K562 (cell line): ENCODE measurements at regions not wholly inside any gene's neighbourhood (a gene's known extent, or its start where the extent isn't known, plus 50 kb on each side); places are given as distances from the start of the nearest gene placed in this dataset.

Experiments
- ATAC-seq: fragments of 200-7000 bp; cut with Tn5 transposase; 3 replicates; pipeline ENCODE4 v1.9.1; 2020; ENCODE audit warnings: moderate library complexity
- BruUV-seq: library from RNA; stranded (reverse); fragments of 400-500 nt; replicated peaks from 2 replicates; lab custom pipeline; 2021; lab: Mats Ljungman, UMichigan
- CTCF ChIA-PET: fragments of 300-600 bp; formaldehyde crosslinking; extraction: SDS; loops from one replicate; lab custom pipeline; 2021; ENCODE audit warnings: low intra/inter-chr PET ratio; lab: Yijun Ruan, JAX
- POLR2A ChIA-PET: fragments of 300-600, 350-650 bp; sonication (Branson Sonifier 250); formaldehyde crosslinking; extraction: SDS; loops from one replicate; lab custom pipeline; 2021; ENCODE audit warnings: antibody characterized with exemption, inconsistent platforms; lab: Yijun Ruan, JAX
- DNase-seq, 4 experiments: peaks; one replicate each; pipeline versions ENCODE4 v3.0.0 to v3.0.0-alpha.2; 2011 to 2018; ENCODE audit warnings: low spot score in 3 of 4, mixed read lengths in 3 of 4; ENCODE audit errors: extremely low read depth in 1 of 4
- FAIRE-seq: peaks from 2 replicates; lab custom pipeline; 2011; peaks lifted over from hg19 to GRCh38; lab: Jason Lieb, UNC
- H2AFZ ChIP-seq: 2 replicates; pipeline ENCODE4 v1.6.0; 2011; ENCODE audit warnings: low read depth, low read length, control low read depth, inconsistent platforms
- H3K27ac ChIP-seq: fragments of 200-600 bp; 3 replicates; pipeline ENCODE4 v1.8.0; 2011; ENCODE audit warnings: low read depth, mild to moderate bottlenecking, control low read depth, inconsistent platforms, low read length, moderate library complexity, mixed read lengths; ENCODE audit errors: extremely low read depth
- H3K27me3 ChIP-seq, 2 experiments: fragments of 300-600 bp in 1 of 2; 2 replicates in 1 of 2; 3 replicates in 1 of 2; pipeline versions ENCODE4 v1.6.0 to v1.8.0; 2011; ENCODE audit warnings: inconsistent platforms in 2 of 2, low read length in 2 of 2, mild to moderate bottlenecking in 1 of 2, mixed read lengths in 1 of 2, moderate library complexity in 1 of 2; ENCODE audit not compliant: control insufficient read depth in 2 of 2, insufficient read depth in 2 of 2
- H3K36me3 ChIP-seq: fragments of 300-600 bp; 3 replicates; pipeline ENCODE4 v1.8.0; 2011; ENCODE audit warnings: mild to moderate bottlenecking, low read length, inconsistent platforms; ENCODE audit not compliant: control insufficient read depth, insufficient read depth
- H3K4me1 ChIP-seq, 2 experiments: fragments of 200-600 bp in 1 of 2; replicated peaks in 1 of 2; 2 replicates in 1 of 2; 3 replicates in 1 of 2; pipeline versions ENCODE4 v1.5.1 to v1.8.0; 2011; ENCODE audit warnings: inconsistent platforms in 2 of 2, low read length in 2 of 2, mild to moderate bottlenecking in 1 of 2, mixed read lengths in 1 of 2, moderate library complexity in 1 of 2; ENCODE audit not compliant: control insufficient read depth in 2 of 2, insufficient read depth in 2 of 2
- H3K4me2 ChIP-seq: 2 replicates; pipeline ENCODE4 v1.6.1; 2011; ENCODE audit warnings: low read length, control low read depth, inconsistent platforms, mixed read lengths; ENCODE audit not compliant: insufficient read depth
- H3K4me3 ChIP-seq: fragments of 200-600 bp; sonication (generic), shearing (Covaris generic); 2 replicates; pipeline ENCODE4 v1.5.1; 2016; ENCODE audit warnings: control low read depth, inconsistent platforms
- H3K79me2 ChIP-seq: fragments of 200-600 bp; 3 replicates; pipeline ENCODE4 v1.8.0; 2011; ENCODE audit warnings: low read length, inconsistent platforms; ENCODE audit not compliant: control insufficient read depth, insufficient read depth
- H3K9ac ChIP-seq, 2 experiments: 2 replicates each; pipeline versions ENCODE4 v1.6.0 to v1.6.1; 2011; ENCODE audit warnings: low read depth in 2 of 2, low read length in 2 of 2, control low read depth in 1 of 2, inconsistent platforms in 1 of 2, mild to moderate bottlenecking in 1 of 2, mixed read lengths in 1 of 2; ENCODE audit not compliant: insufficient read depth in 1 of 2
- H3K9me1 ChIP-seq: one replicate; pipeline ENCODE4 v1.6.0; 2011; ENCODE audit warnings: inconsistent platforms, mild to moderate bottlenecking, low read length, moderate library complexity; ENCODE audit not compliant: control insufficient read depth, insufficient read depth
- H3K9me3 ChIP-seq: replicated peaks from 2 replicates; pipeline ENCODE4 v1.5.1; 2011; ENCODE audit warnings: low read depth, low read length, inconsistent platforms; ENCODE audit not compliant: control insufficient read depth, insufficient read depth
- H4K20me1 ChIP-seq: replicated peaks from 2 replicates; pipeline ENCODE4 v1.6.1; 2011; ENCODE audit warnings: low read length, inconsistent platforms, mixed read lengths; ENCODE audit not compliant: control insufficient read depth, insufficient read depth
- ARHGAP35 ChIP-seq: fragments of 450-650 bp; IDR thresholded peaks from 2 replicates; pipeline ENCODE4 v1.6.1; 2018; ENCODE audit not compliant: partially characterized antibody
- CBX3 ChIP-seq, 2 experiments: IDR thresholded peaks; 1 replicate in 1 of 2; 2 replicates in 1 of 2; pipeline ENCODE4 v1.6.1; 2012; ENCODE audit warnings: inconsistent platforms in 2 of 2, low read length in 2 of 2, borderline replicate concordance in 1 of 2, control low read depth in 1 of 2
- KDM2B ChIP-seq: fragments of 250-450 bp; sonication (Bioruptor Pico); IDR thresholded peaks from 2 replicates; pipeline ENCODE4 v1.8.0; 2021; ENCODE audit warnings: mild to moderate bottlenecking, moderate library complexity
- NONO ChIP-seq, 2 experiments: fragments of 200-400 bp in 1 of 2; fragments of 450-650 bp in 1 of 2; formaldehyde crosslinking in 1 of 2; IDR thresholded peaks; 2 replicates each; pipeline ENCODE4 v1.6.1; 2017; ENCODE audit warnings: low read depth in 2 of 2, mild to moderate bottlenecking in 2 of 2, moderate library complexity in 2 of 2, low read length in 1 of 2
- POLR3G ChIP-seq: IDR thresholded peaks from 2 replicates; pipeline ENCODE4 v1.6.1; 2011; ENCODE audit not compliant: insufficient read length, insufficient replicate concordance; ENCODE audit errors: extremely low read depth
- RBM22 ChIP-seq: fragments of 200-400 bp; formaldehyde crosslinking; IDR thresholded peaks from 2 replicates; pipeline ENCODE4 v1.6.1; 2018; ENCODE audit warnings: low read length, low read depth; ENCODE audit not compliant: poor library complexity, severe bottlenecking
- TEAD1 ChIP-seq, 2 experiments: fragments of 450-650 bp in 1 of 2; sonication (generic) in 1 of 2; formaldehyde crosslinking; IDR thresholded peaks; 2 replicates each; pipeline versions ENCODE4 v1.4.0 to v1.8.0; 2020 to 2022; ENCODE audit warnings: mild to moderate bottlenecking in 2 of 2, missing genetic modification reagents in 1 of 2
- ZFPM2 ChIP-seq: fragments of 250-450 bp; sonication (Bioruptor Pico); IDR thresholded peaks from 2 replicates; pipeline ENCODE4 v1.5.1; 2022; ENCODE audit warnings: mild to moderate bottlenecking
- ZKSCAN3 ChIP-seq: fragments of 250-450 bp; sonication (Bioruptor Pico); IDR thresholded peaks from 2 replicates; pipeline ENCODE4 v1.4.0; 2020
- WGBS: fragments of 100-300 bp; shearing (Covaris generic); methylation state at CpG from one replicate; pipeline ENCODE4 v1.1.6; 2016; ENCODE audit warnings: low coverage, mixed read lengths; ENCODE audit not compliant: insufficient coverage; ENCODE audit errors: missing lambda C conversion rate; 5-methylcytosine and 5-hydroxymethylcytosine counted together
- in situ Hi-C: fragments of 300-500 bp; cut with MboI; formaldehyde crosslinking; loops from 4 replicates; pipeline ENCODE4 v1.15.0; 2018; ENCODE audit warnings: inconsistent platforms, mixed read lengths
- intact Hi-C: fragments of 100-400 bp; cut with micrococcal nuclease; formaldehyde crosslinking; loops from 2 replicates; pipeline ENCODE4 v1.14.2; 2022
- TF ChIP-seq, protein P1 (sequence below): IDR thresholded peaks from 2 replicates; pipeline ENCODE4 v1.6.1; 2011; ENCODE audit warnings: borderline replicate concordance, low read depth, mild to moderate bottlenecking, moderate library complexity, low read length; ENCODE audit not compliant: insufficient read depth, poor library complexity, severe bottlenecking
- TF ChIP-seq, protein P2 (sequence below): fragments of 250-450 bp; sonication (Bioruptor Pico); IDR thresholded peaks from 2 replicates; pipeline ENCODE4 v1.4.0; 2020

DNA sequence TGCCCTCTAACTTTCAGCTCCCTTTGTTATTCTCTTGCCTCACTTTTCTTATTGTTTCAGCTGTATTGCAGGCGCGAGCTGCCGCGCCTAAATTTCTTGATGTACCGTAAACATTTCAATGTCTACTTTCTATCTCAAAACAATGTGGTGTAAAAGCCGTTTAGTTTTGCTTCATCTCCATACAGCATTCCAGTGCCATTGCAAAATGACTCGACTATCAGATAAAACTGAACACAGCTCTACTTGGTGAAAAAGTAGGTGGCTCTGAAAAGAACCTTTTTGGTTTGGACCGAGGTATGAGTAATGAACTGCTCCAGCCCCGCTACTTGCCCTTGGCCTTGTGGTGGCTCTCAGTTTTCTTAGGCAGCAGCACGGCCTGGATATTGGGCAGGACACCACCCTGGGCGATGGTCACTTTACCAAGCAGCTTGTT, 74.6 kb downstream of the OR2B2 start (continued):
- TF ChIP-seq, protein P1, sequence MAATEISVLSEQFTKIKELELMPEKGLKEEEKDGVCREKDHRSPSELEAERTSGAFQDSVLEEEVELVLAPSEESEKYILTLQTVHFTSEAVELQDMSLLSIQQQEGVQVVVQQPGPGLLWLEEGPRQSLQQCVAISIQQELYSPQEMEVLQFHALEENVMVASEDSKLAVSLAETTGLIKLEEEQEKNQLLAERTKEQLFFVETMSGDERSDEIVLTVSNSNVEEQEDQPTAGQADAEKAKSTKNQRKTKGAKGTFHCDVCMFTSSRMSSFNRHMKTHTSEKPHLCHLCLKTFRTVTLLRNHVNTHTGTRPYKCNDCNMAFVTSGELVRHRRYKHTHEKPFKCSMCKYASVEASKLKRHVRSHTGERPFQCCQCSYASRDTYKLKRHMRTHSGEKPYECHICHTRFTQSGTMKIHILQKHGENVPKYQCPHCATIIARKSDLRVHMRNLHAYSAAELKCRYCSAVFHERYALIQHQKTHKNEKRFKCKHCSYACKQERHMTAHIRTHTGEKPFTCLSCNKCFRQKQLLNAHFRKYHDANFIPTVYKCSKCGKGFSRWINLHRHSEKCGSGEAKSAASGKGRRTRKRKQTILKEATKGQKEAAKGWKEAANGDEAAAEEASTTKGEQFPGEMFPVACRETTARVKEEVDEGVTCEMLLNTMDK, result no peak

DNA sequence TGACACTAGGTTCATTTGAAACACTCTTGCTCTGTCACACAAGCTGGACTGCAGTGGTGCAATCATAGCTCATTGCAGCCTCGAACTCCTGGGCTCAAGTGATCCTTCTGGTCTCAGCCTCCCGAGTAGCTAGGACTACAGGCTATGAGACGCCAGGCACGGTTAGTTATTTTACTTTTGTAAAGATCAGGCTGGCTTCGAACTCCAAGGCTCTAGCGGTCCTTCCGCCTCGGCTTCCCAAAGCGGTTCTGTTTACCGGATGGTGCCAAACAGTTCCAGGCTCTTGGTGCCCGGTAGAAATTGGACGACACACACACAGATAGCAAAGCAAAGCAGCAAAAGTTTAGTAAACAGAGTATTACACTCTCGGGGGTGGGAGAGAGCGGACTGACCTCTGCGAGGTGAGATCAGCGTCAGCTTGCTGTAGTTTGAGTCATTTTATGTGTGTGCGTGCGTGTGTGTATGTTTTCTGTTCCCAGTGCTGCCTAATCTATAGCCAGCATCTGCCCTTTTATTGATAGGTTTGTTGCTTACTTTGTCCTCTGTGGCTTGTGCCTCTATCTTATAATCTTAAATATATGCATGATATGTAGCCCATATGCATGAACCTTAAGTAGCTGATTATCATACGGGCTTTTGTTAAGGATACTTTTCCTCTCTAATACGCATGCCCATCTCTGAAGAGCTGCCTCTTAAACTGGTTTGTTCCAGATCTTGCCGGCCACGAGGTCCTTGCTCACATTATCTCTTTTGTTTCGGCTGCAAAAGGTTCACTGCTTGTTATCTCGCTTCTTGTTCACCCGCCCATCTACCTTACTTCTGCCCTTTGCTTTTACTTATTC, 75.2 kb downstream of the OR2B2 start:
- no peaks in the 10 kb centered on the region for H3K9me1 ChIP-seq
- no peaks in the 10 kb centered on the region for H3K27me3 ChIP-seq
- H3K4me3 ChIP-seq, result peak overlapping the region; percentile 56
- TSS peak; percentile 50 for BruUV-seq
- 1% methylated on average over 25 of the region's 25 CpGs for WGBS
- FAIRE-seq (peak; percentile 79), DNase-seq (peak; percentile 50 to 95 (median 63)), ATAC-seq (peak; percentile 65)
- H3K4me2 ChIP-seq, result peak overlapping the region; percentile 96
- no peaks in the 10 kb centered on the region for H3K9me3 ChIP-seq
- peak overlapping the region; percentile 88 for H3K27ac ChIP-seq
- ChIA-PET POLR2A (interaction anchor here (0.6 to 11.9 kb wide), 43 partner anchors 7 to 1881 kb away, joined by 3 to 826 read pairs (median 5); a partner anchor contains a TSS), CTCF (no interaction called here)
- peaks cover 97% of the 10 kb centered on the region for H3K79me2 ChIP-seq
- peak overlapping the region; percentile 96 to 98 for H3K9ac ChIP-seq
- in situ Hi-C loops, result loop anchor here (5.0 to 10.0 kb wide), 3 partner anchors 55 to 1810 kb away; a partner anchor contains a TSS
- no peak overlapping the region for H2AFZ ChIP-seq
- intact Hi-C loops, result loop anchor here (5.0 to 10.0 kb wide), 6 partner anchors 378 to 1805 kb away; a partner anchor contains a TSS
- peaks cover 22% of the 10 kb centered on the region; the same call in 1 of the 2 replicates for H4K20me1 ChIP-seq
- peaks cover 14 to 18% of the 10 kb centered on the region in 2 experiments; a peak in 4 of 5 replicates for H3K4me1 ChIP-seq
- H3K36me3 ChIP-seq, result peaks cover 40% of the 10 kb centered on the region
- TF ChIP-seq, protein P2, sequence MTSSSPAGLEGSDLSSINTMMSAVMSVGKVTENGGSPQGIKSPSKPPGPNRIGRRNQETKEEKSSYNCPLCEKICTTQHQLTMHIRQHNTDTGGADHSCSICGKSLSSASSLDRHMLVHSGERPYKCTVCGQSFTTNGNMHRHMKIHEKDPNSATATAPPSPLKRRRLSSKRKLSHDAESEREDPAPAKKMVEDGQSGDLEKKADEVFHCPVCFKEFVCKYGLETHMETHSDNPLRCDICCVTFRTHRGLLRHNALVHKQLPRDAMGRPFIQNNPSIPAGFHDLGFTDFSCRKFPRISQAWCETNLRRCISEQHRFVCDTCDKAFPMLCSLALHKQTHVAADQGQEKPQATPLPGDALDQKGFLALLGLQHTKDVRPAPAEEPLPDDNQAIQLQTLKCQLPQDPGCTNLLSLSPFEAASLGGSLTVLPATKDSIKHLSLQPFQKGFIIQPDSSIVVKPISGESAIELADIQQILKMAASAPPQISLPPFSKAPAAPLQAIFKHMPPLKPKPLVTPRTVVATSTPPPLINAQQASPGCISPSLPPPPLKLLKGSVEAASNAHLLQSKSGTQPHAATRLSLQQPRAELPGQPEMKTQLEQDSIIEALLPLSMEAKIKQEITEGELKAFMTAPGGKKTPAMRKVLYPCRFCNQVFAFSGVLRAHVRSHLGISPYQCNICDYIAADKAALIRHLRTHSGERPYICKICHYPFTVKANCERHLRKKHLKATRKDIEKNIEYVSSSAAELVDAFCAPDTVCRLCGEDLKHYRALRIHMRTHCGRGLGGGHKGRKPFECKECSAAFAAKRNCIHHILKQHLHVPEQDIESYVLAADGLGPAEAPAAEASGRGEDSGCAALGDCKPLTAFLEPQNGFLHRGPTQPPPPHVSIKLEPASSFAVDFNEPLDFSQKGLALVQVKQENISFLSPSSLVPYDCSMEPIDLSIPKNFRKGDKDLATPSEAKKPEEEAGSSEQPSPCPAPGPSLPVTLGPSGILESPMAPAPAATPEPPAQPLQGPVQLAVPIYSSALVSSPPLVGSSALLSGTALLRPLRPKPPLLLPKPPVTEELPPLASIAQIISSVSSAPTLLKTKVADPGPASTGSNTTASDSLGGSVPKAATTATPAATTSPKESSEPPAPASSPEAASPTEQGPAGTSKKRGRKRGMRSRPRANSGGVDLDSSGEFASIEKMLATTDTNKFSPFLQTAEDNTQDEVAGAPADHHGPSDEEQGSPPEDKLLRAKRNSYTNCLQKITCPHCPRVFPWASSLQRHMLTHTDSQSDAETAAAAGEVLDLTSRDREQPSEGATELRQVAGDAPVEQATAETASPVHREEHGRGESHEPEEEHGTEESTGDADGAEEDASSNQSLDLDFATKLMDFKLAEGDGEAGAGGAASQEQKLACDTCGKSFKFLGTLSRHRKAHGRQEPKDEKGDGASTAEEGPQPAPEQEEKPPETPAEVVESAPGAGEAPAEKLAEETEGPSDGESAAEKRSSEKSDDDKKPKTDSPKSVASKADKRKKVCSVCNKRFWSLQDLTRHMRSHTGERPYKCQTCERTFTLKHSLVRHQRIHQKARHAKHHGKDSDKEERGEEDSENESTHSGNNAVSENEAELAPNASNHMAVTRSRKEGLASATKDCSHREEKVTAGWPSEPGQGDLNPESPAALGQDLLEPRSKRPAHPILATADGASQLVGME (CRISPR knock-in tag), result no peak
- TF ChIP-seq ZKSCAN3 (CRISPR knock-in tag) (no peak), RBM22 (no peak), TEAD1 (CRISPR knock-in tag; IDR thresholded peaks at IDR 0.05) (no peak; a peak in 1 of 4 replicates), ARHGAP35 (no peak), NONO (IDR thresholded peaks at IDR 0.05; ENCODE audit: low read depth in 2 of 2, low read length in 1 of 2) (peak in 1 of 2 experiments; percentile 11; a peak in 1 of 4 replicates), CBX3 (IDR thresholded peaks at IDR 0.05; ENCODE audit: borderline replicate concordance in 1 of 2, low read length in 2 of 2) (no peak), ZFPM2 (CRISPR knock-in tag) (0 out of 2 replicates have a peak, but pooled peaks have one; percentile 21), POLR3G (no peak), KDM2B (CRISPR knock-in tag) (peak; percentile 44; the same call in 1 of the 2 replicates)
